GM23338 (cell line): ENCODE measurements at regions not wholly inside any gene's neighbourhood (a gene's known extent, or its start where the extent isn't known, plus 50 kb on each side); places are given as distances from the start of the nearest gene placed in this dataset.

Source experiments
- ATAC-seq: fragments of 200-7000 bp; cut with Tn5 transposase; 3 replicates; pipeline ENCODE4 v1.9.1; 2020
- DNase-seq: peaks from one replicate; pipeline ENCODE4 v3.0.0-alpha.2; 2015; ENCODE audit warnings: low spot score
- H2AFZ ChIP-seq: fragments of 200-600 bp; sonication (generic); 2 replicates; pipeline ENCODE4 v1.8.0; 2016; ENCODE audit warnings: antibody characterized with exemption, mild to moderate bottlenecking, moderate library complexity
- H3F3A ChIP-seq: fragments of 200-600 bp; sonication (generic); replicated peaks from 2 replicates; pipeline ENCODE4 v1.8.0; 2017; ENCODE audit warnings: antibody characterized with exemption, mixed run types, low read depth
- H3K27ac ChIP-seq: fragments of 200-600 bp; sonication (generic); 2 replicates; pipeline ENCODE4 v1.6.1; 2016; ENCODE audit warnings: low read depth
- H3K27me3 ChIP-seq: fragments of 200-600 bp; sonication (generic); 2 replicates; pipeline ENCODE4 v1.8.0; 2016; ENCODE audit warnings: mild to moderate bottlenecking, mixed run types, moderate library complexity; ENCODE audit not compliant: insufficient read depth
- H3K36me3 ChIP-seq: fragments of 200-600 bp; sonication (generic); 2 replicates; pipeline ENCODE4 v1.8.0; 2016; ENCODE audit warnings: mild to moderate bottlenecking; ENCODE audit not compliant: insufficient read depth
- H3K4me1 ChIP-seq: fragments of 200-600 bp; sonication (generic); 2 replicates; pipeline ENCODE4 v1.8.0; 2016; ENCODE audit warnings: mild to moderate bottlenecking, moderate library complexity; ENCODE audit not compliant: insufficient read depth
- H3K4me2 ChIP-seq: fragments of 200-600 bp; sonication (generic); 2 replicates; pipeline ENCODE4 v1.7.1; 2017; ENCODE audit warnings: mixed run types
- H3K4me3 ChIP-seq: fragments of 200-600 bp; sonication (generic); 2 replicates; pipeline ENCODE4 v1.6.1; 2016; ENCODE audit warnings: mixed run types
- H3K79me2 ChIP-seq: fragments of 200-600 bp; sonication (generic); replicated peaks from 2 replicates; pipeline ENCODE4 v1.8.0; 2017; ENCODE audit warnings: mild to moderate bottlenecking; ENCODE audit not compliant: insufficient read depth
- H3K9me2 ChIP-seq: fragments of 200-600 bp; sonication (generic); 2 replicates; pipeline ENCODE4 v1.8.0; 2017; ENCODE audit not compliant: insufficient read depth
- H4K20me1 ChIP-seq: fragments of 200-600 bp; sonication (generic); replicated peaks from 2 replicates; pipeline ENCODE4 v1.8.0; 2017; ENCODE audit warnings: mild to moderate bottlenecking; ENCODE audit not compliant: insufficient read depth
- H3K27ac Mint-ChIP-seq: 2 replicates; pipeline ENCODE4 v1.8.0; 2020; ENCODE audit warnings: inconsistent platforms, mild to moderate bottlenecking, moderate library complexity, mixed read lengths
- H3K27me3 Mint-ChIP-seq: 3 replicates; pipeline ENCODE4 v1.8.0; 2022; ENCODE audit warnings: low read depth, mild to moderate bottlenecking, moderate library complexity, mixed read lengths, inconsistent platforms; ENCODE audit not compliant: insufficient read depth, poor library complexity
- H3K36me3 Mint-ChIP-seq: 3 replicates; pipeline ENCODE4 v1.8.0; 2021; ENCODE audit warnings: low read depth, mild to moderate bottlenecking, inconsistent platforms, moderate library complexity, mixed read lengths
- H3K4me1 Mint-ChIP-seq: 3 replicates; pipeline ENCODE4 v1.8.0; 2020; ENCODE audit warnings: mild to moderate bottlenecking, inconsistent platforms, mixed read lengths
- H3K4me3 Mint-ChIP-seq: 3 replicates; pipeline ENCODE4 v1.8.0; 2021; ENCODE audit warnings: moderate library complexity, mild to moderate bottlenecking, inconsistent platforms, mixed read lengths
- H3K9me3 Mint-ChIP-seq: 3 replicates; pipeline ENCODE4 v1.8.0; 2020; ENCODE audit warnings: moderate library complexity, mild to moderate bottlenecking, inconsistent platforms, mixed read lengths
- CREB1 ChIP-seq: fragments of 250-450 bp; sonication (Bioruptor Pico); IDR thresholded peaks from 2 replicates; pipeline ENCODE4 v1.5.0; 2020; ENCODE audit warnings: low read depth, mild to moderate bottlenecking, moderate library complexity
- EZH2phosphoT487 ChIP-seq: fragments of 200-600 bp; sonication (generic); IDR thresholded peaks from one replicate; pipeline ENCODE4 v1.8.1; 2018; ENCODE audit warnings: antibody characterized with exemption; ENCODE audit not compliant: unreplicated experiment
- JUNB ChIP-seq: IDR thresholded peaks from one replicate; pipeline ENCODE4 v1.6.1; 2016; ENCODE audit warnings: antibody characterized with exemption; ENCODE audit not compliant: unreplicated experiment
- STAT1 ChIP-seq: IDR thresholded peaks from one replicate; pipeline ENCODE4 v1.6.1; 2016; ENCODE audit warnings: antibody characterized with exemption; ENCODE audit not compliant: unreplicated experiment
- ZNF114 ChIP-seq: fragments of 250-450 bp; sonication (Bioruptor Pico); IDR thresholded peaks from 2 replicates; pipeline ENCODE4 v1.5.0; 2020; ENCODE audit warnings: mild to moderate bottlenecking, moderate library complexity
- ZNF331 ChIP-seq: fragments of 250-450 bp; sonication (Bioruptor Pico); IDR thresholded peaks from 2 replicates; pipeline ENCODE4 v1.5.0; 2020; ENCODE audit warnings: low read depth, mild to moderate bottlenecking, moderate library complexity
- TF ChIP-seq, protein P1 (sequence below): IDR thresholded peaks from one replicate; pipeline ENCODE4 v1.6.1; 2018; ENCODE audit warnings: antibody characterized with exemption; ENCODE audit not compliant: unreplicated experiment
- TF ChIP-seq, protein P2 (sequence below): IDR thresholded peaks from 2 replicates; pipeline ENCODE4 v1.6.1; 2016; ENCODE audit warnings: antibody characterized with exemption
- TF ChIP-seq, protein P3 (sequence below): fragments of 250-450 bp; sonication (Bioruptor Pico); IDR thresholded peaks from 2 replicates; pipeline ENCODE4 v1.5.0; 2020; ENCODE audit warnings: mild to moderate bottlenecking, moderate library complexity

DNA sequence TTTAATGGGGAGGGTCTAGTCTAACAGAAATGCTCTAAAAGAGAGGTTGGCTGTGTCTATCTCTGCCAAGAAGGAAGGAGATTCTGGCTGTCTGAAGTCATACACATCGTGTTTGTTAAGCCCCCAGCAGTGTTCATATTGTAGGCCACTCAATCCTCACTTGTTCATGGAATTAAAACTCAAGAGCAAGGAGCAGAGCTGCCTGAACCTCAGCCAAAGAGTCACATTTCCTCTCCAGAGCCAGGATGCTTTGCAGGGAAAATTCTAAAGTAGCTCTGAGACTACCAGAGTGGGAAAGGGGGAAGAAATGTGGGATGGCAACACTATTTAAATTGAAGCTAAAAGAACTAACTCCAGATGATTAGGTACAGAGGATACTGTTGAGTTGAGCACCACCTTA is 190.7 kb upstream of the CXCR4 start:
- Histone ChIP-seq H3K9me2 (0 out of 2 replicates have a peak, but pooled peaks cover 1% of the 10 kb centered on the region), H3K36me3 (no peaks in the 10 kb centered on the region), H3K79me2 (no peaks in the 10 kb centered on the region), H3K27me3 (no peaks in the 10 kb centered on the region), H3K4me3 (no peak overlapping the region), H4K20me1 (no peaks in the 10 kb centered on the region), H3K4me1 (peaks cover 5% of the 10 kb centered on the region), H3F3A (no peaks in the 10 kb centered on the region), H3K27ac (no peak overlapping the region), H3K4me2 (no peak overlapping the region), H2AFZ (no peak overlapping the region)
- no peaks in the 10 kb centered on the region for H3K36me3 Mint-ChIP-seq
- DNase-seq (no peak), ATAC-seq (no peak)
- no peak overlapping the region for H3K27ac Mint-ChIP-seq
- TF ChIP-seq ZNF331 (CRISPR knock-in tag) = no peak
- TF ChIP-seq, protein P1, sequence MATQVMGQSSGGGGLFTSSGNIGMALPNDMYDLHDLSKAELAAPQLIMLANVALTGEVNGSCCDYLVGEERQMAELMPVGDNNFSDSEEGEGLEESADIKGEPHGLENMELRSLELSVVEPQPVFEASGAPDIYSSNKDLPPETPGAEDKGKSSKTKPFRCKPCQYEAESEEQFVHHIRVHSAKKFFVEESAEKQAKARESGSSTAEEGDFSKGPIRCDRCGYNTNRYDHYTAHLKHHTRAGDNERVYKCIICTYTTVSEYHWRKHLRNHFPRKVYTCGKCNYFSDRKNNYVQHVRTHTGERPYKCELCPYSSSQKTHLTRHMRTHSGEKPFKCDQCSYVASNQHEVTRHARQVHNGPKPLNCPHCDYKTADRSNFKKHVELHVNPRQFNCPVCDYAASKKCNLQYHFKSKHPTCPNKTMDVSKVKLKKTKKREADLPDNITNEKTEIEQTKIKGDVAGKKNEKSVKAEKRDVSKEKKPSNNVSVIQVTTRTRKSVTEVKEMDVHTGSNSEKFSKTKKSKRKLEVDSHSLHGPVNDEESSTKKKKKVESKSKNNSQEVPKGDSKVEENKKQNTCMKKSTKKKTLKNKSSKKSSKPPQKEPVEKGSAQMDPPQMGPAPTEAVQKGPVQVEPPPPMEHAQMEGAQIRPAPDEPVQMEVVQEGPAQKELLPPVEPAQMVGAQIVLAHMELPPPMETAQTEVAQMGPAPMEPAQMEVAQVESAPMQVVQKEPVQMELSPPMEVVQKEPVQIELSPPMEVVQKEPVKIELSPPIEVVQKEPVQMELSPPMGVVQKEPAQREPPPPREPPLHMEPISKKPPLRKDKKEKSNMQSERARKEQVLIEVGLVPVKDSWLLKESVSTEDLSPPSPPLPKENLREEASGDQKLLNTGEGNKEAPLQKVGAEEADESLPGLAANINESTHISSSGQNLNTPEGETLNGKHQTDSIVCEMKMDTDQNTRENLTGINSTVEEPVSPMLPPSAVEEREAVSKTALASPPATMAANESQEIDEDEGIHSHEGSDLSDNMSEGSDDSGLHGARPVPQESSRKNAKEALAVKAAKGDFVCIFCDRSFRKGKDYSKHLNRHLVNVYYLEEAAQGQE = no peak
- TF ChIP-seq CREB1 (CRISPR knock-in tag) = no peak
- TF ChIP-seq, protein P2, sequence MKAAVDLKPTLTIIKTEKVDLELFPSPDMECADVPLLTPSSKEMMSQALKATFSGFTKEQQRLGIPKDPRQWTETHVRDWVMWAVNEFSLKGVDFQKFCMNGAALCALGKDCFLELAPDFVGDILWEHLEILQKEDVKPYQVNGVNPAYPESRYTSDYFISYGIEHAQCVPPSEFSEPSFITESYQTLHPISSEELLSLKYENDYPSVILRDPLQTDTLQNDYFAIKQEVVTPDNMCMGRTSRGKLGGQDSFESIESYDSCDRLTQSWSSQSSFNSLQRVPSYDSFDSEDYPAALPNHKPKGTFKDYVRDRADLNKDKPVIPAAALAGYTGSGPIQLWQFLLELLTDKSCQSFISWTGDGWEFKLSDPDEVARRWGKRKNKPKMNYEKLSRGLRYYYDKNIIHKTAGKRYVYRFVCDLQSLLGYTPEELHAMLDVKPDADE = no peak
- TF ChIP-seq ZNF114 (CRISPR knock-in tag) = no peak
- TF ChIP-seq JUNB = no peak
- TF ChIP-seq STAT1 = no peak
- TF ChIP-seq EZH2phosphoT487 = no peak
- TF ChIP-seq, protein P3, sequence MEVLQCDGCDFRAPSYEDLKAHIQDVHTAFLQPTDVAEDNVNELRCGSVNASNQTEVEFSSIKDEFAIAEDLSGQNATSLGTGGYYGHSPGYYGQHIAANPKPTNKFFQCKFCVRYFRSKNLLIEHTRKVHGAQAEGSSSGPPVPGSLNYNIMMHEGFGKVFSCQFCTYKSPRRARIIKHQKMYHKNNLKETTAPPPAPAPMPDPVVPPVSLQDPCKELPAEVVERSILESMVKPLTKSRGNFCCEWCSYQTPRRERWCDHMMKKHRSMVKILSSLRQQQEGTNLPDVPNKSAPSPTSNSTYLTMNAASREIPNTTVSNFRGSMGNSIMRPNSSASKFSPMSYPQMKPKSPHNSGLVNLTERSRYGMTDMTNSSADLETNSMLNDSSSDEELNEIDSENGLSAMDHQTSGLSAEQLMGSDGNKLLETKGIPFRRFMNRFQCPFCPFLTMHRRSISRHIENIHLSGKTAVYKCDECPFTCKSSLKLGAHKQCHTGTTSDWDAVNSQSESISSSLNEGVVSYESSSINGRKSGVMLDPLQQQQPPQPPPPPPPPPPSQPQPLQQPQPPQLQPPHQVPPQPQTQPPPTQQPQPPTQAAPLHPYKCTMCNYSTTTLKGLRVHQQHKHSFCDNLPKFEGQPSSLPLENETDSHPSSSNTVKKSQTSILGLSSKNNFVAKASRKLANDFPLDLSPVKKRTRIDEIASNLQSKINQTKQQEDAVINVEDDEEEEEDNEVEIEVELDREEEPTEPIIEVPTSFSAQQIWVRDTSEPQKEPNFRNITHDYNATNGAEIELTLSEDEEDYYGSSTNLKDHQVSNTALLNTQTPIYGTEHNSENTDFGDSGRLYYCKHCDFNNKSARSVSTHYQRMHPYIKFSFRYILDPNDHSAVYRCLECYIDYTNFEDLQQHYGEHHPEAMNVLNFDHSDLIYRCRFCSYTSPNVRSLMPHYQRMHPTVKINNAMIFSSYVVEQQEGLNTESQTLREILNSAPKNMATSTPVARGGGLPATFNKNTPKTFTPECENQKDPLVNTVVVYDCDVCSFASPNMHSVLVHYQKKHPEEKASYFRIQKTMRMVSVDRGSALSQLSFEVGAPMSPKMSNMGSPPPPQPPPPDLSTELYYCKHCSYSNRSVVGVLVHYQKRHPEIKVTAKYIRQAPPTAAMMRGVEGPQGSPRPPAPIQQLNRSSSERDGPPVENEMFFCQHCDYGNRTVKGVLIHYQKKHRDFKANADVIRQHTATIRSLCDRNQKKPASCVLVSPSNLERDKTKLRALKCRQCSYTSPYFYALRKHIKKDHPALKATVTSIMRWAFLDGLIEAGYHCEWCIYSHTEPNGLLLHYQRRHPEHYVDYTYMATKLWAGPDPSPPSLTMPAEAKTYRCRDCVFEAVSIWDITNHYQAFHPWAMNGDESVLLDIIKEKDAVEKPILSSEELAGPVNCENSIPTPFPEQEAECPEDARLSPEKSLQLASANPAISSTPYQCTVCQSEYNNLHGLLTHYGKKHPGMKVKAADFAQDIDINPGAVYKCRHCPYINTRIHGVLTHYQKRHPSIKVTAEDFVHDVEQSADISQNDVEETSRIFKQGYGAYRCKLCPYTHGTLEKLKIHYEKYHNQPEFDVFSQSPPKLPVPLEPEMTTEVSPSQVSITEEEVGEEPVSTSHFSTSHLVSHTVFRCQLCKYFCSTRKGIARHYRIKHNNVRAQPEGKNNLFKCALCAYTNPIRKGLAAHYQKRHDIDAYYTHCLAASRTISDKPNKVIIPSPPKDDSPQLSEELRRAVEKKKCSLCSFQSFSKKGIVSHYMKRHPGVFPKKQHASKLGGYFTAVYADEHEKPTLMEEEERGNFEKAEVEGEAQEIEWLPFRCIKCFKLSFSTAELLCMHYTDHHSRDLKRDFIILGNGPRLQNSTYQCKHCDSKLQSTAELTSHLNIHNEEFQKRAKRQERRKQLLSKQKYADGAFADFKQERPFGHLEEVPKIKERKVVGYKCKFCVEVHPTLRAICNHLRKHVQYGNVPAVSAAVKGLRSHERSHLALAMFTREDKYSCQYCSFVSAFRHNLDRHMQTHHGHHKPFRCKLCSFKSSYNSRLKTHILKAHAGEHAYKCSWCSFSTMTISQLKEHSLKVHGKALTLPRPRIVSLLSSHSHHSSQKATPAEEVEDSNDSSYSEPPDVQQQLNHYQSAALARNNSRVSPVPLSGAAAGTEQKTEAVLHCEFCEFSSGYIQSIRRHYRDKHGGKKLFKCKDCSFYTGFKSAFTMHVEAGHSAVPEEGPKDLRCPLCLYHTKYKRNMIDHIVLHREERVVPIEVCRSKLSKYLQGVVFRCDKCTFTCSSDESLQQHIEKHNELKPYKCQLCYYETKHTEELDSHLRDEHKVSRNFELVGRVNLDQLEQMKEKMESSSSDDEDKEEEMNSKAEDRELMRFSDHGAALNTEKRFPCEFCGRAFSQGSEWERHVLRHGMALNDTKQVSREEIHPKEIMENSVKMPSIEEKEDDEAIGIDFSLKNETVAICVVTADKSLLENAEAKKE (CRISPR knock-in tag) = no peak
- H3K4me1 Mint-ChIP-seq = peaks cover 5% of the 10 kb centered on the region; the same call in 2 of the 3 replicates
- H3K9me3 Mint-ChIP-seq = no peaks in the 10 kb centered on the region
- H3K4me3 Mint-ChIP-seq = no peak overlapping the region
- peaks cover 7% of the 10 kb centered on the region for H3K27me3 Mint-ChIP-seq
